NCI-H774 (cell line): ENCODE measurements at regions not wholly inside any gene's neighbourhood (a gene's known extent, or its start where the extent isn't known, plus 50 kb on each side); places are given as distances from the start of the nearest gene placed in this dataset.

Source experiments
- DNase-seq: peaks from one replicate; lab custom pipeline; 2025; lab: John Stamatoyannopoulos, UW

- no peak for DNase-seq
Measured at GRCh38 chr6:159479146-159479545, 213.9 kb downstream of the SOD2 start.

- no peak for DNase-seq
Measured at GRCh38 chr6:159473475-159474263, 219.4 kb downstream of the SOD2 start.

GRCh38 chr6:159470397-159470796 lies 222.6 kb downstream of the SOD2 start:
- no peak for DNase-seq

- DNase-seq: no peak
Measured at GRCh38 chr6:159469443-159469842, 223.6 kb downstream of the SOD2 start.

GRCh38 chr6:159468994-159469393 lies 224.0 kb downstream of the SOD2 start:
- DNase-seq: no peak

GRCh38 chr6:159467473-159468041 lies 225.5 kb downstream of the SOD2 start:
- DNase-seq: no peak

- no peak for DNase-seq
Measured at GRCh38 chr6:159466926-159467325, 226.1 kb downstream of the SOD2 start.

- no peak for DNase-seq
Measured at GRCh38 chr6:159464816-159465215, 228.2 kb downstream of the SOD2 start.

GRCh38 chr6:159463119-159463829 lies 229.8 kb downstream of the SOD2 start:
- peak; percentile 10 for DNase-seq

- no peak for DNase-seq
Measured at GRCh38 chr6:159462431-159462830, 230.6 kb downstream of the SOD2 start.

GRCh38 chr6:159461998-159462397 lies 231.0 kb downstream of the SOD2 start:
- no peak for DNase-seq

- no peak for DNase-seq
Measured at GRCh38 chr6:159461266-159461665, 231.8 kb downstream of the SOD2 start.

- no peak for DNase-seq
Measured at GRCh38 chr6:159460476-159460875, 232.6 kb downstream of the SOD2 start.

- no peak for DNase-seq
Measured at GRCh38 chr6:159456349-159456748, 236.7 kb downstream of the SOD2 start.

GRCh38 chr6:159455700-159456274 lies 237.3 kb downstream of the SOD2 start:
- no peak for DNase-seq

- no peak for DNase-seq
Measured at GRCh38 chr6:159450815-159451465, 242.1 kb downstream of the SOD2 start.

- DNase-seq: no peak
Measured at GRCh38 chr6:159446340-159446739, 246.7 kb downstream of the SOD2 start.

GRCh38 chr6:159445351-159445750 lies 247.7 kb downstream of the SOD2 start:
- DNase-seq: no peak

- no peak for DNase-seq
Measured at GRCh38 chr6:159444056-159444760, 248.8 kb downstream of the SOD2 start.

GRCh38 chr6:159443417-159443920 lies 249.6 kb downstream of the SOD2 start:
- no peak for DNase-seq

- DNase-seq: no peak
Measured at GRCh38 chr6:159441704-159441981, 251.4 kb downstream of the SOD2 start.
